DND-41 (cell line): ENCODE measurements at regions not wholly inside any gene's neighbourhood (a gene's known extent, or its start where the extent isn't known, plus 50 kb on each side); places are given as distances from the start of the nearest gene placed in this dataset.

ENCODE experiments used
- ATAC-seq: fragments of 200-7000 bp; cut with Tn5 transposase; 3 replicates; pipeline ENCODE4 v1.9.1; 2021; ENCODE audit warnings: low read depth; ENCODE audit not compliant: insufficient read depth
- DNase-seq: peaks from one replicate; pipeline ENCODE4 v3.0.0-alpha.2; 2020
- H2AFZ ChIP-seq: 2 replicates; pipeline ENCODE4 v1.6.0; 2012; ENCODE audit warnings: low read depth, low read length
- H3K27ac ChIP-seq: 2 replicates; pipeline ENCODE4 v1.5.1; 2012; ENCODE audit warnings: low read length, inconsistent platforms
- H3K27me3 ChIP-seq: fragments of 200-600 bp; sonication (generic); 2 replicates; pipeline ENCODE4 v1.6.0; 2012; ENCODE audit warnings: low read length, mild to moderate bottlenecking, inconsistent platforms; ENCODE audit not compliant: insufficient read depth, poor library complexity
- H3K36me3 ChIP-seq: 2 replicates; pipeline ENCODE4 v1.5.1; 2012; ENCODE audit warnings: low read length, inconsistent platforms; ENCODE audit not compliant: insufficient read depth
- H3K4me1 ChIP-seq: 2 replicates; pipeline ENCODE4 v1.5.1; 2012; ENCODE audit warnings: mild to moderate bottlenecking, low read length; ENCODE audit not compliant: insufficient read depth
- H3K4me2 ChIP-seq: 2 replicates; pipeline ENCODE4 v1.6.0; 2012; ENCODE audit warnings: mild to moderate bottlenecking, moderate library complexity, low read length, inconsistent platforms; ENCODE audit not compliant: insufficient read depth
- H3K4me3 ChIP-seq, 2 experiments: fragments of 200-600 bp in 1 of 2; shearing (Covaris generic) in 1 of 2; 2 replicates each; pipeline ENCODE4 v1.5.1; 2012 to 2016; ENCODE audit warnings: inconsistent platforms in 2 of 2, low read length in 2 of 2, mild to moderate bottlenecking in 2 of 2, low read depth in 1 of 2, moderate library complexity in 1 of 2
- H3K79me2 ChIP-seq: 2 replicates; pipeline ENCODE4 v1.6.0; 2012; ENCODE audit warnings: low read length, inconsistent platforms; ENCODE audit not compliant: insufficient read depth
- H3K9ac ChIP-seq: 2 replicates; pipeline ENCODE4 v1.6.0; 2012; ENCODE audit warnings: low read depth, mild to moderate bottlenecking, inconsistent platforms, low read length, moderate library complexity
- H3K9me3 ChIP-seq: 2 replicates; pipeline ENCODE4 v1.5.1; 2012; ENCODE audit warnings: low read length, moderate library complexity, mild to moderate bottlenecking, inconsistent platforms; ENCODE audit not compliant: insufficient read depth, severe bottlenecking
- H4K20me1 ChIP-seq: 2 replicates; pipeline ENCODE4 v1.6.0; 2012; ENCODE audit warnings: low read length; ENCODE audit not compliant: insufficient read depth
- CTCF ChIP-seq: IDR thresholded peaks from 2 replicates; pipeline ENCODE4 v1.5.1; 2012; ENCODE audit warnings: borderline replicate concordance, low read length, moderate library complexity, mild to moderate bottlenecking; ENCODE audit not compliant: poor library complexity, severe bottlenecking; ENCODE audit errors: extremely low read depth
- EZH2 ChIP-seq: IDR thresholded peaks from 3 replicates; pipeline ENCODE4 v1.6.1; 2012; ENCODE audit warnings: borderline replicate concordance, low read depth, mild to moderate bottlenecking, moderate library complexity, low read length, inconsistent platforms; ENCODE audit not compliant: severe bottlenecking

GRCh38 chr14:99047441-99048031 lies 224.5 kb downstream of the BCL11B start:
- Histone ChIP-seq H2AFZ (no peak overlapping the region), H3K79me2 (no peaks in the 10 kb centered on the region), H4K20me1 (no peaks in the 10 kb centered on the region), H3K9me3 (peaks cover 4% of the 10 kb centered on the region), H3K9ac (no peak overlapping the region), H3K27ac (no peak overlapping the region), H3K4me1 (no peaks in the 10 kb centered on the region), H3K27me3 (no peaks in the 10 kb centered on the region), H3K36me3 (no peaks in the 10 kb centered on the region), H3K4me2 (no peak overlapping the region), H3K4me3 (no peak overlapping the region)
- ATAC-seq, result no peak
- no peak for DNase-seq
- TF ChIP-seq CTCF (no peak), EZH2 (no peak)

- Histone ChIP-seq H3K4me2 (no peak overlapping the region), H3K27ac (no peak overlapping the region), H3K27me3 (no peaks in the 10 kb centered on the region), H3K4me1 (no peaks in the 10 kb centered on the region), H3K9ac (no peak overlapping the region), H3K9me3 (peaks cover 15% of the 10 kb centered on the region), H3K36me3 (no peaks in the 10 kb centered on the region), H3K4me3 (no peak overlapping the region), H3K79me2 (no peaks in the 10 kb centered on the region), H2AFZ (no peak overlapping the region), H4K20me1 (no peaks in the 10 kb centered on the region)
- ATAC-seq (no peak), DNase-seq (no peak)
- no peak for TF ChIP-seq EZH2
- no peak for TF ChIP-seq CTCF
Measured at GRCh38 chr14:99050309-99050708, 221.7 kb downstream of the BCL11B start.

- no peaks in the 10 kb centered on the region for H3K4me1 ChIP-seq
- H3K27me3 ChIP-seq, result no peaks in the 10 kb centered on the region
- DNase-seq, result no peak
- no peaks in the 10 kb centered on the region for H3K36me3 ChIP-seq
- no peak overlapping the region for H3K9ac ChIP-seq
- no peak overlapping the region for H2AFZ ChIP-seq
- no peak overlapping the region for H3K4me3 ChIP-seq
- no peak overlapping the region for H3K4me2 ChIP-seq
- H4K20me1 ChIP-seq, result no peaks in the 10 kb centered on the region
- peaks cover 15% of the 10 kb centered on the region for H3K9me3 ChIP-seq
- no peak for ATAC-seq
- H3K27ac ChIP-seq, result no peak overlapping the region
- TF ChIP-seq EZH2 (no peak), CTCF (no peak)
- no peaks in the 10 kb centered on the region for H3K79me2 ChIP-seq
Measured at GRCh38 chr14:99052467-99052866, 219.5 kb downstream of the BCL11B start.
